GM19455 (cell line): ENCODE measurements at regions not wholly inside any gene's neighbourhood (a gene's known extent, or its start where the extent isn't known, plus 50 kb on each side); places are given as distances from the start of the nearest gene placed in this dataset.

Experiments used
- ATAC-seq: cut with Tn5 transposase; IDR thresholded peaks from one replicate; pipeline ENCODE4 v1.9.1; 2021; ENCODE audit not compliant: unreplicated experiment

GRCh38 chr11:97800891-97801290 is 1219.9 kb upstream of the CNTN5 start:
- no peak for ATAC-seq

- no peak for ATAC-seq
Measured at GRCh38 chr11:97814325-97814959, 1206.3 kb upstream of the CNTN5 start.

GRCh38 chr11:97815667-97816066 is 1205.1 kb upstream of the CNTN5 start:
- no peak for ATAC-seq

GRCh38 chr11:97832451-97832850 is 1188.3 kb upstream of the CNTN5 start:
- ATAC-seq, result no peak

GRCh38 chr11:97833412-97833811 is 1187.3 kb upstream of the CNTN5 start:
- ATAC-seq, result no peak

GRCh38 chr11:97844016-97844415 is 1176.7 kb upstream of the CNTN5 start:
- no peak for ATAC-seq

GRCh38 chr11:97847730-97848129 is 1173.0 kb upstream of the CNTN5 start:
- no peak for ATAC-seq

GRCh38 chr11:97850701-97851100 is 1170.0 kb upstream of the CNTN5 start:
- ATAC-seq, result no peak

- no peak for ATAC-seq
Measured at GRCh38 chr11:97854357-97854756, 1166.4 kb upstream of the CNTN5 start.

GRCh38 chr11:97854877-97855276 is 1165.9 kb upstream of the CNTN5 start:
- ATAC-seq, result no peak

GRCh38 chr11:97856666-97857065 is 1164.1 kb upstream of the CNTN5 start:
- no peak for ATAC-seq

GRCh38 chr11:97860237-97860636 is 1160.5 kb upstream of the CNTN5 start:
- ATAC-seq, result no peak

- ATAC-seq, result no peak
Measured at GRCh38 chr11:97862021-97862420, 1158.7 kb upstream of the CNTN5 start.

GRCh38 chr11:97865424-97866012 is 1155.2 kb upstream of the CNTN5 start:
- no peak for ATAC-seq

GRCh38 chr11:97871816-97872215 is 1148.9 kb upstream of the CNTN5 start:
- no peak for ATAC-seq

GRCh38 chr11:97880209-97880608 is 1140.5 kb upstream of the CNTN5 start:
- ATAC-seq, result no peak

- ATAC-seq, result no peak
Measured at GRCh38 chr11:97883086-97883485, 1137.7 kb upstream of the CNTN5 start.

- ATAC-seq, result no peak
Measured at GRCh38 chr11:97888641-97889040, 1132.1 kb upstream of the CNTN5 start.

- no peak for ATAC-seq
Measured at GRCh38 chr11:97890466-97890865, 1130.3 kb upstream of the CNTN5 start.

- ATAC-seq, result no peak
Measured at GRCh38 chr11:97893612-97894011, 1127.1 kb upstream of the CNTN5 start.

- ATAC-seq, result no peak
Measured at GRCh38 chr11:97894978-97895377, 1125.8 kb upstream of the CNTN5 start.

GRCh38 chr11:97895572-97895971 is 1125.2 kb upstream of the CNTN5 start:
- no peak for ATAC-seq

GRCh38 chr11:97902828-97903227 is 1117.9 kb upstream of the CNTN5 start:
- no peak for ATAC-seq
